GM21390 (cell line): ENCODE measurements at regions not wholly inside any gene's neighbourhood (a gene's known extent, or its start where the extent isn't known, plus 50 kb on each side); places are given as distances from the start of the nearest gene placed in this dataset.
"Not testable (repeated sequence)": the region's sequence is repeated elsewhere in the genome, so short reads cannot be mapped to it uniquely, and the experiment has no call there.

ENCODE experiments used
- ATAC-seq: cut with Tn5 transposase; IDR thresholded peaks from one replicate; pipeline ENCODE4 v1.9.1; 2021; ENCODE audit not compliant: unreplicated experiment

- ATAC-seq, result not testable (repeated sequence)
These were observed 321.5 kb downstream of the EMP1 start for GRCh38 chr12:13518034-13518433.

- no peak for ATAC-seq
These were observed 313.2 kb downstream of the EMP1 start for GRCh38 chr12:13509740-13510139.

- no peak for ATAC-seq
These were observed 309.1 kb downstream of the EMP1 start for GRCh38 chr12:13505636-13506035.

GRCh38 chr12:13505224-13505623 is 308.7 kb downstream of the EMP1 start:
- no peak for ATAC-seq

GRCh38 chr12:13504736-13505135 is 308.2 kb downstream of the EMP1 start:
- ATAC-seq, result no peak

GRCh38 chr12:13504074-13504473 is 307.5 kb downstream of the EMP1 start:
- no peak for ATAC-seq

GRCh38 chr12:13503094-13503835 is 306.7 kb downstream of the EMP1 start:
- no peak for ATAC-seq

GRCh38 chr12:13499008-13499407 is 302.5 kb downstream of the EMP1 start:
- no peak for ATAC-seq

- no peak for ATAC-seq
These were observed 299.6 kb downstream of the EMP1 start for GRCh38 chr12:13496111-13496510.

- ATAC-seq, result no peak
These were observed 292.7 kb downstream of the EMP1 start for GRCh38 chr12:13489246-13489645.

GRCh38 chr12:13487326-13487725 is 290.8 kb downstream of the EMP1 start:
- ATAC-seq, result no peak

GRCh38 chr12:13486794-13487193 is 290.3 kb downstream of the EMP1 start:
- no peak for ATAC-seq

- ATAC-seq, result no peak
These were observed 282.2 kb downstream of the EMP1 start for GRCh38 chr12:13478650-13479181.

GRCh38 chr12:13474381-13474780 is 277.9 kb downstream of the EMP1 start:
- no peak for ATAC-seq

GRCh38 chr12:13472690-13473089 is 276.2 kb downstream of the EMP1 start:
- ATAC-seq, result peak; percentile 97

- no peak for ATAC-seq
These were observed 274.9 kb downstream of the EMP1 start for GRCh38 chr12:13471471-13471870.

GRCh38 chr12:13465635-13466034 is 269.1 kb downstream of the EMP1 start:
- ATAC-seq, result no peak

GRCh38 chr12:13463189-13463588 is 266.7 kb downstream of the EMP1 start:
- ATAC-seq, result no peak

GRCh38 chr12:13462450-13462849 is 265.9 kb downstream of the EMP1 start:
- no peak for ATAC-seq

- no peak for ATAC-seq
These were observed 259.2 kb downstream of the EMP1 start for GRCh38 chr12:13455778-13456144.

GRCh38 chr12:13454991-13455777 is 258.7 kb downstream of the EMP1 start:
- no peak for ATAC-seq

GRCh38 chr12:13452955-13453570 is 256.5 kb downstream of the EMP1 start:
- ATAC-seq, result no peak
